Thoracic aorta (tissue), 2 donors: ENCODE measurements at regions not wholly inside any gene's neighbourhood (a gene's known extent, or its start where the extent isn't known, plus 50 kb on each side); places are given as distances from the start of the nearest gene placed in this dataset.

Source experiments
- ATAC-seq: fragments of 150-250 bp; one replicate; pipeline ENCODE4 v1.8.0; 2017; ENCODE audit warnings: low read depth; ENCODE audit not compliant: insufficient number of reproducible peaks, low FRiP score
- DNase-seq: peaks from one replicate; pipeline ENCODE4 v3.0.0-alpha.2; 2020; ENCODE audit warnings: low spot score
- H3K27ac ChIP-seq, 2 donors: fragments of 200-600 bp; sonication (generic); 1 replicate in 1 of 2; 2 replicates in 1 of 2; pipeline ENCODE4 v1.5.1; 2016; ENCODE audit warnings: mild to moderate bottlenecking in 2 of 2, moderate library complexity in 2 of 2
- H3K27me3 ChIP-seq: fragments of 200-600 bp; sonication (generic); replicated peaks from 2 replicates; pipeline ENCODE4 v1.6.0; 2016; ENCODE audit warnings: mild to moderate bottlenecking; ENCODE audit not compliant: insufficient read depth
- H3K36me3 ChIP-seq: fragments of 200-600 bp; sonication (generic); one replicate; pipeline ENCODE4 v1.5.1; 2016
- H3K4me1 ChIP-seq, 2 donors: fragments of 200-600 bp; sonication (generic); 1 replicate in 1 of 2; 2 replicates in 1 of 2; pipeline versions ENCODE4 v1.5.1 to v1.6.0; 2016; ENCODE audit warnings: low read depth in 2 of 2, mild to moderate bottlenecking in 1 of 2; ENCODE audit not compliant: control insufficient read depth in 1 of 2
- H3K4me3 ChIP-seq: fragments of 200-600 bp; sonication (generic); 2 replicates; pipeline ENCODE4 v1.5.1; 2016; ENCODE audit warnings: mild to moderate bottlenecking
- H3K9me3 ChIP-seq: fragments of 200-600 bp; sonication (generic); 2 replicates; pipeline ENCODE4 v1.5.1; 2016
- TF ChIP-seq, protein P1 (sequence below): fragments of 200-600 bp; sonication (generic); IDR thresholded peaks from one replicate; pipeline ENCODE4 v1.5.1; 2019; ENCODE audit warnings: antibody characterized with exemption

DNA sequence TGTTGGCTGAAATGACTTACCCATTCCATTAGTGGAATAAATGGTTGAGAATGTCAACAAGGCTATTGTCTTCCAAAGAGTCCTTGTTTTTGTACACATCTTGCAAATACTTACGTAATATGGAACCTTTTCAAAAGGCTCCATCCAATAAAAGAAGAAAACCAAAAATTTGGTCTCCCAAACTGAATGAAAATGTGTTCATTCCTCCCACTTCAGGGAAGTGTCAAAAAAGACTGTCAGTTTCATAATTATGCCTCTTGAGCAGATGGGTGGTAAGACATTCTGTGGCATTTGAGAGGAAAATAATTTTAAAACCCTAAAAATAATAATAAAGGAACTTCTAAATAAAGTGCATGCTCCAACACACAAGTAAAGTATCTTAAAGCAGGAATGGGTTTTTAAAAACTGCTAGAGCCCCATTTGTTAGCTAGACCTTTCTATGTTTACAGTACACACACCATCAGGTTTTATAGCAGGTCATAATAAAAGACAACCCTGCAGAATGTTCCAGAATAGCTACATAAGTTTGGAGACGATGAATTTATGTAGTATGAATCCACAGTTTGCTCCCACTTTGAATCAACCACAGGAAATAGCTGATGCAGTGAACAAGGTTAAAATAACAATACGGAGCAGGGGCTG, 843.7 kb downstream of the LRRTM4 start:
- TF ChIP-seq, protein P1, sequence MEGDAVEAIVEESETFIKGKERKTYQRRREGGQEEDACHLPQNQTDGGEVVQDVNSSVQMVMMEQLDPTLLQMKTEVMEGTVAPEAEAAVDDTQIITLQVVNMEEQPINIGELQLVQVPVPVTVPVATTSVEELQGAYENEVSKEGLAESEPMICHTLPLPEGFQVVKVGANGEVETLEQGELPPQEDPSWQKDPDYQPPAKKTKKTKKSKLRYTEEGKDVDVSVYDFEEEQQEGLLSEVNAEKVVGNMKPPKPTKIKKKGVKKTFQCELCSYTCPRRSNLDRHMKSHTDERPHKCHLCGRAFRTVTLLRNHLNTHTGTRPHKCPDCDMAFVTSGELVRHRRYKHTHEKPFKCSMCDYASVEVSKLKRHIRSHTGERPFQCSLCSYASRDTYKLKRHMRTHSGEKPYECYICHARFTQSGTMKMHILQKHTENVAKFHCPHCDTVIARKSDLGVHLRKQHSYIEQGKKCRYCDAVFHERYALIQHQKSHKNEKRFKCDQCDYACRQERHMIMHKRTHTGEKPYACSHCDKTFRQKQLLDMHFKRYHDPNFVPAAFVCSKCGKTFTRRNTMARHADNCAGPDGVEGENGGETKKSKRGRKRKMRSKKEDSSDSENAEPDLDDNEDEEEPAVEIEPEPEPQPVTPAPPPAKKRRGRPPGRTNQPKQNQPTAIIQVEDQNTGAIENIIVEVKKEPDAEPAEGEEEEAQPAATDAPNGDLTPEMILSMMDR, result no peak
- ATAC-seq (no peak), DNase-seq (no peak)
- no peaks in the 10 kb centered on the region for H3K4me1 ChIP-seq
- no peaks in the 10 kb centered on the region for H3K27me3 ChIP-seq
- no peak overlapping the region for H3K27ac ChIP-seq
- no peaks in the 10 kb centered on the region for H3K9me3 ChIP-seq
- H3K4me3 ChIP-seq, result no peak overlapping the region
- no peaks in the 10 kb centered on the region for H3K36me3 ChIP-seq

DNA sequence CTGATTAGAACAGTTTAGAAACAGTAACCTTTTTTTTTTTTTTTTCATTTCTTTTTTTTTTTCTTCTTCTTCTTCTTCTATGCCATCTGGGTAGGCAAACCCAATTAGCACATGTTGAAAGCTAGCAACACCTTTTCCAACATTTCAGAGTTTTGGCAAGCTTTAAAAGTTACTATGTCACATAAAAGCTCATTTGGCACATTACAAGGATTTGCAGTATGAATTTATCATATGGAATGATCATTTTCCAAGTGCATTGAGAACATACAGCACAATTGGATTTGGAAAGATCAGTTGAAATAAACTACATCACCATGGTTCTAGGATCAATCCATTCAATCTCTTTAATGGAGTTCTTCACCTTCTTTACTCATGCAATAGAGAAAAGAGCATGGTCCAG, 847.0 kb downstream of the LRRTM4 start:
- Histone ChIP-seq H3K36me3 (no peaks in the 10 kb centered on the region), H3K9me3 (no peaks in the 10 kb centered on the region), H3K4me1 (no peaks in the 10 kb centered on the region), H3K4me3 (no peak overlapping the region), H3K27me3 (no peaks in the 10 kb centered on the region), H3K27ac (no peak overlapping the region)
- TF ChIP-seq, protein P1, result no peak
- no peak for DNase-seq
- ATAC-seq, result no peak

DNA sequence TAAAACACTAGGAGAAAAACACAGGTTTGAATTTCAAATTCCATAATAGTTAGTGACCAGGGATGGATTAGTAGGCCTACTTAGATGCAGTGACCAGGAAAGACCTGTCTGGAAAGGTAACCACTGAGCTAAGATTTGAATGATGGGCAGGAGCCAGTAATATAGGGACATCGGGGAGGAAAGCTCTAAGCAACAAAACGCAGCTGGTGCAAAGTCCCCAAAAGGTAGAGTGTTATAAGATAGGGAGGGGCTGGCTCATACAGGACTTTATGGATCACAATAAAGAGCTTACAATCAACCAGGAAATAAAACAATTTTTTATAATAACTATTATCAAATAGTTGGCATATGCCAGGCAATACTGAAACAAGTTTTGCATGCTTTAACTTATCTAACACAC, 849.4 kb downstream of the LRRTM4 start:
- Histone ChIP-seq H3K27ac (no peak overlapping the region), H3K4me1 (no peaks in the 10 kb centered on the region), H3K4me3 (no peak overlapping the region), H3K9me3 (no peaks in the 10 kb centered on the region), H3K36me3 (no peaks in the 10 kb centered on the region), H3K27me3 (no peaks in the 10 kb centered on the region)
- ATAC-seq (no peak), DNase-seq (no peak)
- TF ChIP-seq, protein P1, result no peak

DNA sequence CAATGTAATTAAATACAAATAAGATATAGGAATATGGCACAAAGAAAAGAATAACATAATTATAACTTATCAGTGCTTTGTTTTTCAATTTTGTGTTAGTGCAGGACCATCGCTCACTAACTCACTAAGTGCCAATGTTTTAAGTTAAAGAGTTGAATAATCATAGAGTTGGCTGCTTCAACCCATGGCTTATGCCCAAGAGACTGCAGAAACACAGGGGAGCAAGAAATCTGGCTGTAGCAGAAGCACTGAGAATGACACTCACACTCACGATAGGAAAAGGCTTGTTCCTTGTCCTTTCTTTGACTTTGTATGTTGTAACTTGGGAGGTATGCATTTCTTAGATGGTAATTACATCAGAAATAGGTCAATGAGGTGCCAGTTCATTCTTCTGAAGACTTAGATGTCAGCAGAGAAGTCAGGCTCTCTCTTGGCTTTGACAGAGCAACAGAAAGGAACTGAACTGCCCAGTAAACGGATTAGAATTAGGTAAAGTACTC, 852.2 kb downstream of the LRRTM4 start:
- H3K36me3 ChIP-seq, result no peaks in the 10 kb centered on the region
- TF ChIP-seq, protein P1, result no peak
- H3K27me3 ChIP-seq, result no peaks in the 10 kb centered on the region
- no peaks in the 10 kb centered on the region for H3K4me1 ChIP-seq
- no peak overlapping the region for H3K4me3 ChIP-seq
- H3K27ac ChIP-seq, result no peak overlapping the region
- H3K9me3 ChIP-seq, result no peaks in the 10 kb centered on the region
- ATAC-seq (no peak), DNase-seq (no peak)

DNA sequence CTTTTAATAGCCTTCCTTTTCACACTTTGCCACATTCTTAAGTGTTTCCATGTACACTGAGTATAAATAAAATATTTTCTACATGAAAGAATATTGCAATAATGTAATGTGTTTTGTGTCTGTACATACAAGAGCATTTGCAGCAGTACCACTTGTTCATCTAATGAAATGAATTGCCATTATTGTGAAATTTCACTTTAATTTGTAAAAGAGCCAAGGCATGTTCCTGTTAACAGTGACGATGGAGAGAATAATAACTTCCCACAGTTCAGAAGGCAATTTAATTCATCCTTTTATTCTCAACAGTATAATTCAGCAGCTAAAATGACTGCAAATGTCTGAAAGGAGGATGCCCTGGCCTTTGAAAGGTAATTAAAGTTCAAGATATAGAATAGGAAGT, 853.9 kb downstream of the LRRTM4 start:
- no peak for DNase-seq
- H3K9me3 ChIP-seq, result no peaks in the 10 kb centered on the region
- H3K36me3 ChIP-seq, result no peaks in the 10 kb centered on the region
- no peaks in the 10 kb centered on the region for H3K27me3 ChIP-seq
- TF ChIP-seq, protein P1, result no peak
- H3K4me1 ChIP-seq, result no peaks in the 10 kb centered on the region
- no peak for ATAC-seq
- no peak overlapping the region for H3K27ac ChIP-seq
- no peak overlapping the region for H3K4me3 ChIP-seq
